ENCODE measurements at regions not wholly inside any gene's neighbourhood (a gene's known extent, or its start where the extent isn't known, plus 50 kb on each side); places are given as distances from the start of the nearest gene placed in this dataset.
A peak's percentile ranks its signal among the peaks of the same experiment; 100 is the strongest.
"Not testable (repeated sequence)": the region's sequence is repeated elsewhere in the genome, so short reads cannot be mapped to it uniquely, and the experiment has no call there.

- peak; percentile 25 for DNase-seq
Measured at GRCh38 chr5:100479079-100479688, 56.0 kb upstream of the FAM174A start.

- no peak for DNase-seq
Measured at GRCh38 chr5:100472091-100472490, 63.1 kb upstream of the FAM174A start.

GRCh38 chr5:100469767-100470166 is 65.4 kb upstream of the FAM174A start:
- DNase-seq: no peak

GRCh38 chr5:100464418-100464817 is 70.8 kb upstream of the FAM174A start:
- no peak for DNase-seq

- DNase-seq: peak; percentile 16
Measured at GRCh38 chr5:100456615-100457014, 78.6 kb upstream of the FAM174A start.

GRCh38 chr5:100452126-100452525 is 83.0 kb upstream of the FAM174A start:
- DNase-seq: no peak

- no peak for DNase-seq
Measured at GRCh38 chr5:100448111-100448528, 87.1 kb upstream of the FAM174A start.

GRCh38 chr5:100446879-100447430 is 88.2 kb upstream of the FAM174A start:
- no peak for DNase-seq

GRCh38 chr5:100444961-100445360 is 90.2 kb upstream of the FAM174A start:
- DNase-seq: no peak

- DNase-seq: no peak
Measured at GRCh38 chr5:100434815-100435214, 100.4 kb upstream of the FAM174A start.

GRCh38 chr5:100432741-100433140 is 102.4 kb upstream of the FAM174A start:
- no peak for DNase-seq

- peak; percentile 35 for DNase-seq
Measured at GRCh38 chr5:100430268-100431195, 104.6 kb upstream of the FAM174A start.

GRCh38 chr5:100424787-100425186 is 110.4 kb upstream of the FAM174A start:
- DNase-seq: no peak

- DNase-seq: no peak
Measured at GRCh38 chr5:100424017-100424416, 111.2 kb upstream of the FAM174A start.

- DNase-seq: no peak
Measured at GRCh38 chr5:100423330-100423729, 111.8 kb upstream of the FAM174A start.

GRCh38 chr5:100421360-100421759 is 113.8 kb upstream of the FAM174A start:
- no peak for DNase-seq

- DNase-seq: no peak
Measured at GRCh38 chr5:100418231-100418630, 116.9 kb upstream of the FAM174A start.

- no peak for DNase-seq
Measured at GRCh38 chr5:100409660-100410151, 125.5 kb upstream of the FAM174A start.

GRCh38 chr5:100407053-100407452 is 128.1 kb upstream of the FAM174A start:
- DNase-seq: no peak

- DNase-seq: no peak
Measured at GRCh38 chr5:100406640-100407039, 128.5 kb upstream of the FAM174A start.

GRCh38 chr5:100402071-100402470 is 133.1 kb upstream of the FAM174A start:
- DNase-seq: no peak

- no peak for DNase-seq
Measured at GRCh38 chr5:100401149-100401548, 134.0 kb upstream of the FAM174A start.

GRCh38 chr5:100398815-100399214 is 136.4 kb upstream of the FAM174A start:
- DNase-seq: not testable (repeated sequence)
